NCI-H2081 (cell line): ENCODE measurements at regions not wholly inside any gene's neighbourhood (a gene's known extent, or its start where the extent isn't known, plus 50 kb on each side); places are given as distances from the start of the nearest gene placed in this dataset.
"Not testable (repeated sequence)": the region's sequence is repeated elsewhere in the genome, so short reads cannot be mapped to it uniquely, and the experiment has no call there.

ENCODE experiments used
- DNase-seq, 2 experiments: peaks; one replicate each; lab custom pipeline; 2025; lab: John Stamatoyannopoulos, UW

DNA sequence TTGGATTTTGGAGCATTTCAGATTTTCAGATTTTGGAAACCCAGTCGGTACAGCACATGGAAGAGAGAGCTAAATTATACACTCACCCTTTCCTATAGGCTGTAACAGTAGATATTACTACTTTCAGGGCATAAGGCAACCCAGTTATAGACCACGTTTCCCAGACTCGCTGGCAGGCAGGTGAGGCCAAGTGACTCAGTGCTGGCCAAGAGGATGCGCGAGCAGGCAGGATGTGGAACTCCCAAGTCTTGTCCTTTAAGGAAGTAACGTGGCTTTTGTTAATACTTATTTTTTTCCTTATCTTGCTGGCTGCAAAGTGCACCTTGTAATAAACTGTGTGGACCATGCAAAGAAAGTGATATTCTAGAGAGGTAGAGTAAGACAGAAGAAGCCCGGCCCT is 1160.1 kb downstream of the GATA3 start:
- no peak for DNase-seq

DNA sequence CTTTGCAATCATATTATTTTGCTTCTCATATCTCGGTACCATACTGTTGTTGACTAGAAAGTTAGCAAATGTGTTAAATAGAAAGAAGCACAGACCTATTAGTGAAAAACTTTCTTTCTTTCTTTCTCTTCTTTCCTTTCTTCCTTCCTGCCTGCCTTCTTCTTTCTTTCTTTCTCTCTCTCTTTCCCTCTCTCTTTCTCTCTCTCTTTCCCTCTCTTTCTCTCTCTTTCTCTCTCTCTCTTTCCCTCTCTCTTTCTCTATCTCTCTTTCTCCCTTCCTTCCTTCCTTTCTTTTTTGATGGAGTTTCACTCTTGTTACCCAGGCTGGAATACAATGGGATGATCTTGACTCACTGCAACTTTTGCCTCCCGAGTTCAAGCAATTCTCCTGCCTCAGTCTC is 1160.6 kb downstream of the GATA3 start:
- no peak for DNase-seq

GRCh38 chr10:9219860-9220259 is 1165.4 kb downstream of the GATA3 start:
- DNase-seq = no peak

DNA sequence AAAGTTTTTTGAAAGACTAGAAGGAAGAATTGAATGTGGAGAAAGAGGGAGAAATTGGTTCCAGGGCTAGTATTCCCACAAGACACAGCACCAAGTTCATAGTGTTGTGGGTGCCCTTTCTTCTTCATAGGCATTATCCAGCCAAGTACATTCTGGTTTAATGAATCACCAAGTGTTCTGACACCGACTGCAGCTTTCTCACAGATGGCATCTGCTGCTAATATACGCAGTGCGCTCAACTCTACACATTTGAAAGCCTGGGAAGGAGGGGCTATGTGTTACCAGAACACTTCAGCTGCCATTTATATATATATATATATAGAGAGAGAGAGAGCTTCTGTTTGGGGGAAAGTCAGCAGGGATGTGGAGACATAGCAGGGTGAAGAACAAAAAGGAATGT is 1168.4 kb downstream of the GATA3 start:
- no peak for DNase-seq

DNA sequence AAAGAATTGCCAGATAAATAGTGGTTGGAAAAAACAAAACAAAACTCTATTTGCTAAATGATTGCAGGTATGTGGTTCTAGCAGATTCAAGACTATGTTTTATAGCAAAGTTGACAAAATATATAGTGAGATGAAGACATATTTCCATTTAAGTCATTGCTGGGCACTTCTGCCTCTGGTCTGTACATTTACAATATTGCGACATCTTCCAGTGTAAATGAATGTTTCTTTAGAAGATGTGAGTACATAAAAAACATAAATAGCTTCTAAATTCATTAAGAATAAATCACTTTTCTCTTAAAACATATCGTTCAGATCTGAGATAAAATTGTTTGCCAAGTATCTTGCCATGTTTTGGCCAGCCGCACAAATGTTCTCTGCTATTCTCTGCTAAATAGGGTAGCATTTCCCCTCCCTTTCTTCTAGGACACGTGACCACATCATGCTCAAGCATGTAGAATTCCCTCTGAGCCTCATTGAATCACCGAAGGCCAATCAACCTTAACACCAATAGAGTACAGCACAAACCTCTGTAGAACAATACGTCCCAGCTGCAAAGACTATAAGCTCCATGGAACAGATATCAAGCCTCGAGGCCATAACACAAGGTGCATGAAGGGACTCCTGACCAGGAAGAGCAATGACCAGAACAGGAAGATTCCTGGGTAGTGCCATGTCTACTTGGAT is 1173.3 kb downstream of the GATA3 start:
- DNase-seq = peak in 1 of 2 experiments; percentile 3

DNA sequence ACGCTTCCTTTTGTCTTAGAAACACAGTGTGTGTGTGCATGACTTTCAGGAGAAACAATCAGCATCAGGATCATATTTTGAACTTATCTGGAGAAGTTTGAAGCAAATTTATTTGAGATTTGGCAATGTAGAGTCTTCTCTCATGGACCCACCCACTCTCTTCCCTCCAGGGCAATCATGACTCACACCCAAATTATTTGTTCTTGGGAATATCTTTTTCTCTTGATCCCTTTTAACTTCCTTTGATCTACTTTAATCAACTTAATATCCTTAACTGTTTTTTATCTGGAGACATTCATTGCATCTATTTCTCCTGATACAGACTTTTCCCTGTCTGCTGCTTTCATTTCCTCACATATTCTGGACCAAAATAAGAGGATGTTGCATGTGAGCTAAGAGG is 1174.3 kb downstream of the GATA3 start:
- DNase-seq = no peak

GRCh38 chr10:9229702-9230244 is 1175.3 kb downstream of the GATA3 start:
- DNase-seq = no peak

DNA sequence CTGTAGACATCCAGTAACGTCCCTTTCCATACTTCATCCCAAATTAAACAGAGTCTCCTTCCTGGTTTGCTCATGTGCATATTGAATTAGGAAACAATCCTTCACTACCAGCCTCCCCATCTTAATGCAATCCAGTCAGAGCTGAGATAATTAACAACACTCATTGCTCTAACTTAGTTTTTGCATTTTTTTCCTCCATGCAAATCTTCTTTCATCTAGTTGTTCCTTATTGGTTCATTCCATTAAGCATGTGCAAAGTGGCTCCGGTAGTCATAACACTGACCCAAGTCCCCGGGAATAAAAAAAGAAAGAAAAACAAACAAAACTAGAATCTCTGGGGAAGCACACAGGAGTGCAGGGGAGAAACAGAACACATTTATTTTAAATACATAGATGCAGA is 1176.1 kb downstream of the GATA3 start:
- no peak for DNase-seq

DNA sequence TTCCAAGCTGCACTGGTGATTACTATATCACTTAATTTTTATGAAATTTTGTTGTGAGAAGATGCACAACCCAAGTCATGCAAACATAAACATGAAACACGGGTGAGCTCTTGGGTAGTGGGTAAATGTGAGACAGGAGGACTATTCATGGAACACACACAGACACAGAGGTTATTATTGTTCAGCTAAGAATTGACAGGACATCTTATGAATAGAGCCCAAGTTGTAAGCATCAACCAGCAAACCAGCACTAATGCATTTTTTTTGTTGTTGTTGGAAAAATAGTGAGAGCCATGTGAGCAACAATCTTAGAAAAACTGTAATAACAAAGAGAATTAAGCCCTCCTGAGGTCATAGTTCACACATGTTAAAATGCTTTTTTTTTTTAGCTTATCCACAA is 1179.7 kb downstream of the GATA3 start:
- DNase-seq = no peak

- DNase-seq = no peak
These were observed 1183.6 kb downstream of the GATA3 start for GRCh38 chr10:9238041-9238440.

GRCh38 chr10:9239298-9239697 is 1184.8 kb downstream of the GATA3 start:
- no peak for DNase-seq

- peak; percentile 57 to 83 for DNase-seq
These were observed 1189.5 kb downstream of the GATA3 start for GRCh38 chr10:9243941-9244411.

GRCh38 chr10:9244864-9245263 is 1190.4 kb downstream of the GATA3 start:
- no peak for DNase-seq

DNA sequence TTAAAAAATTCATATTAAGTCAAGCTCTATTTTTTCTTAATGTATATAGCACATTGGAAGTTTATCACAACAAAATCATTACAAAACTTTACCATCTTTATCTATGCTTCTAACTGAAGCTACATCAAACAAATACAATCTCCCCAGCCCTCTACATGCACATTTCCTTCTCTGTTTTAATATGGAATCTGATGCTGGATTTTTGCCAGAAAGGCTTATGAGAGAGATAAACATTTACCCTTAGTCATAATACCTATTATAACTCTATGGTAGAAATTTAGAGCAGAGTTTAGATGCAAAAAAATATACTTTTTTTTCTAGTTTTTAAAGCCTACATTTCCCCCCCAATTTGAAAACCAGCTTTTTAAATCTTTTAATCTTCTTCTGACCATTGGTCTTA is 1198.6 kb downstream of the GATA3 start:
- DNase-seq = peak in 1 of 2 experiments; percentile 13

DNA sequence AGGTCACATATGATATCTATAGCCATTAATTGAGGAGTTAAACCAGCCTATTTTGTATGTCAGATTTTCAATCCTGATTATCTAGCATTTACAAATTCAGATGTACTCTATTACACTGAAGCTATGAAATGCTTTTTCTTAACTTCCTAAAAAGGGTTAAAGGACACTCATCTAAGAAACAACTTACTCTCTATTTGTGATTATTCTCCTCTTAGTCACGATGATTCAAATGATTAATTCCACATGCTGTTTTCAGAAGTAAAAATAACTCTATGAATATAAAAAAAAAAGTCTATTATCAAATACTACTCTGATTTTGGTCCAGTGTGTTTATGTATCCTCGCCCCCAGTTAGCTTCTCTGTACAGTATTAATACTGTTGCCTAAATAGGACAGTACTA is 1199.9 kb downstream of the GATA3 start:
- no peak for DNase-seq

DNA sequence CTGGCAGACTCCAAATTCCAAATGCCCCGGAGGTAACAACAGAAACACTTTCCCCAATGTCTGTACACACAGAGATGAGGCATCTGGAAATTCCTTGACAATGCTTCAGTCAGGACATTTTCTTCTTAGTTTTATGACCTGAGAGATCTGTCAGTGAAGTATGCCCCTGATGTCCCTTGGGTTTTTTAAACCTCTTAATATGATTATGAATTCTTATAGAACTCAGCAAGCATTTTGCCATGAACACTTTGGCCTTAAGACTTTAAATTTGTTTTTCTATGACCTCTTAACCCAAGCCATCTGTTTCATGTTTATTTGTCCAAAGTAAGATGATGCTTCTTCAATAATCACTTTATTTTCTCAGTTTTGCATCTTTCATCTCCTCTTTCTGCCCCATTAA is 1206.2 kb downstream of the GATA3 start:
- no peak for DNase-seq

GRCh38 chr10:9262770-9263169 is 1208.3 kb downstream of the GATA3 start:
- no peak for DNase-seq

DNA sequence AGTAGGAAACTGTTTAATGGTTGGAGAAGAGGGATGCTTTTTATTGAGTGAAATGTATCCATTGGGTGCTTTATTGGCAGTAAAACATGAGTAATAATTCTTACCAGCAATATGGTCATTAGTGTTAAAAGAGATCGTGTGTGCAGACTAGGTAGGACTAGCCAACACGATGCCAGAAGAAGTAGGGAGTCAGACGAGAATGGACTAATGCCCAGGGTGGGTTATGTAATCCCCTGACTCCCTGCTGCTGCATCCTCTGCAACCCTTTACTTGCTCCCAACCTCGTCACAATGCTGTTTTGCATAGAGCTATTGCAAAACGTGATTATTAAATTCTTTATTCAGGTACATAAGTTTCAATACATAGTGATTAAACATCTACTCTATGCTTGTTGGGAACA is 1213.7 kb downstream of the GATA3 start:
- DNase-seq = no peak

- not testable (repeated sequence) for DNase-seq
These were observed 1218.8 kb downstream of the GATA3 start for GRCh38 chr10:9273126-9273833.

DNA sequence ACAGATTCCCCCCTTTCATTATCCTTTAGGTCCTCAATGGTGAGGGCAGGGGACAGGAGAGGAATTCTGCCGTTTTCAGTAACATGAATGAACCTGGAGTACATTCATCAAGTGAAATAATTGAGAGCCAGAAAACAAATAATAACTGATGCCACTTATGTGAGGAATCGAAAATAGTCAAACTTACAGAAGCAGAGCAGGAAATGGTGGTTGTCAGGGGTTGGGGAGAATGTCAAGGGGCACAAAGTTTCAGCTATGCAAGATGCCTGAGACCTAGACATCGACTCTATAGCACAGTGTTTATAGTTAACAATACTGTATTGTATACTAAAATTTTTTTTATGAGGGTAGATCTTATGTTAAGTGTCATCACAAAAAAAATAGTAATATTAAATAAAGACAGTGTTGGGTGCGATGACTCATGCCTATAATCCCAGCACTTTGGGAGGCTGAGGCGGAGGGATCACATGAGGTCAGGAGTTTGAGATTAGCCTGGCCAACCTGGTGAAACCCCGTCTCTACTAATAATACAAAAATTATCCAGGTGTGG is 1219.8 kb downstream of the GATA3 start:
- no peak for DNase-seq

GRCh38 chr10:9275861-9276260 is 1221.4 kb downstream of the GATA3 start:
- DNase-seq = no peak

DNA sequence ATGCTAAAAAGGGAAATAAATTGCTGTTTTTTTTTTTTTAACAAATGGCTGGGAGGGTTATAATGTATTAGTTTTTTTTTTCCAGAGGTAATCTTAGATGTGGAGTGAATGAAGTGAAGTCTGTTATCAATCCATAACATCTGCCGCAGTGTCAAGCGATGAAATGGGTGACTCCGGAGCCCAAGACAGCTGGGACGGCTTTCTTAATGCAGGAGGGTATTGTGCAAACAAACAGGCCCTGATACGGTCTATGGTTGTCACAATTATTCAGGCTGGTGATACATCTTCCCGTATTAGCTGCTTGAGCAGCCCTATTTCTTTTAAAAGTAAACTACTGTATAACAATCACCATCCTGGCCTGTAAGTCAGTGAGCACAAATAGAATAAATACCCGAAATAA is 1231.2 kb downstream of the GATA3 start:
- no peak for DNase-seq

DNA sequence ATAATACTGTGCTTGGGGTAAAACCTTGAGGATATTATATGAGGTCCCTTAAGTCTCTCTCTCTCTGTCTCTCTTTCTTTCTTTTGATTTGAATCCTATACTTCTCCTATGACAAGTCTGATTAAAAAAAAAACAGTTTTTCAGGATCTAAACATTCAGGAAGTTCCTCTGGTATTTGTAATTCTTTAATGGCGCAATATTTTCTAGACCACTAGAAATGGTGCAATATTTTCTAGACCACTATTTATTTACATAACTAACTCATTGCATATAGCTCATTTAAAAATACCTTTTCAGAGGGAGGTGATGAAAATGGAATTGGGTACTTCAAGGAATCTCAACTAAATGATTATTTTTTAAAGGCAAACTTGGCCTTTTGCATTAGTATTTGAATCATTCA is 1235.3 kb downstream of the GATA3 start:
- DNase-seq = no peak
